ENCODE measurements at regions not wholly inside any gene's neighbourhood (a gene's known extent, or its start where the extent isn't known, plus 50 kb on each side); places are given as distances from the start of the nearest gene placed in this dataset.

DNA sequence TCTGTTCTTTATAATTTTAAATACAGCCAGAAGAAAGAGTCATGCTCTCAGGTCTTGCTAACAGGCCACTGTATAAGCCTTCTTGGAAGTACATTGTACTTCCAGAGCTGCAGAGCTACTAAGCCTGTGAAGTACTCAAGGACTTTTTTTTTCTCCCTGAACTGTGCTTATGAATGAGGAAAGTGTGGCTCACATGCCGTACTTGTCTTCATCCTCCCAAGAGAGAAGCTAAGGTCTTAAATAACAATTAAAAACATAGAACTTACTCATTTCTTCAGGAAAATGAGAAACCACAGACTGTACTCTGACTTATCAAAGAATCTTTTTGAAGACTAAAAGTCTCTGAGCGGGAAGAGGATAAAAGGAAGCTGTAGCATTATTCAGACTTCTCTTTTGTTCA, 218.3 kb downstream of the HTR1B start:
- peaks cover 5% of the 10 kb centered on the region for H3K9me3 Mint-ChIP-seq (ENCODE audit: low read depth, unreplicated experiment)
- DNase-seq: no peak
- BruUV-seq (replicated peaks): no TSS peak
- TF ChIP-seq, protein P1, sequence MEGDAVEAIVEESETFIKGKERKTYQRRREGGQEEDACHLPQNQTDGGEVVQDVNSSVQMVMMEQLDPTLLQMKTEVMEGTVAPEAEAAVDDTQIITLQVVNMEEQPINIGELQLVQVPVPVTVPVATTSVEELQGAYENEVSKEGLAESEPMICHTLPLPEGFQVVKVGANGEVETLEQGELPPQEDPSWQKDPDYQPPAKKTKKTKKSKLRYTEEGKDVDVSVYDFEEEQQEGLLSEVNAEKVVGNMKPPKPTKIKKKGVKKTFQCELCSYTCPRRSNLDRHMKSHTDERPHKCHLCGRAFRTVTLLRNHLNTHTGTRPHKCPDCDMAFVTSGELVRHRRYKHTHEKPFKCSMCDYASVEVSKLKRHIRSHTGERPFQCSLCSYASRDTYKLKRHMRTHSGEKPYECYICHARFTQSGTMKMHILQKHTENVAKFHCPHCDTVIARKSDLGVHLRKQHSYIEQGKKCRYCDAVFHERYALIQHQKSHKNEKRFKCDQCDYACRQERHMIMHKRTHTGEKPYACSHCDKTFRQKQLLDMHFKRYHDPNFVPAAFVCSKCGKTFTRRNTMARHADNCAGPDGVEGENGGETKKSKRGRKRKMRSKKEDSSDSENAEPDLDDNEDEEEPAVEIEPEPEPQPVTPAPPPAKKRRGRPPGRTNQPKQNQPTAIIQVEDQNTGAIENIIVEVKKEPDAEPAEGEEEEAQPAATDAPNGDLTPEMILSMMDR (IDR thresholded peaks at IDR 0.05; ENCODE audit: unreplicated experiment): no peak
- H3K4me1 Mint-ChIP-seq (ENCODE audit: low read depth, unreplicated experiment): peaks cover 9% of the 10 kb centered on the region
- CTCF ChIA-PET: no interaction called here
- H3K4me3 Mint-ChIP-seq (ENCODE audit: low read depth, unreplicated experiment): no peak overlapping the region
- H3K27ac Mint-ChIP-seq (ENCODE audit: unreplicated experiment): no peak overlapping the region
- intact Hi-C loops (cut with micrococcal nuclease; ENCODE audit: unreplicated experiment): loop anchor here (5.0 kb wide), 1 partner anchor 207 kb away; no protein-coding TSS in a partner anchor
- no peaks in the 10 kb centered on the region for H3K27me3 Mint-ChIP-seq (ENCODE audit: unreplicated experiment)
- H3K36me3 Mint-ChIP-seq (ENCODE audit: insufficient read depth, unreplicated experiment): no peaks in the 10 kb centered on the region

- TF ChIP-seq, protein P1 (IDR thresholded peaks at IDR 0.05; ENCODE audit: unreplicated experiment): no peak
- intact Hi-C loops (cut with micrococcal nuclease; ENCODE audit: unreplicated experiment): no loop called here
- no peak for DNase-seq
- CTCF ChIA-PET: no interaction called here
- H3K27ac Mint-ChIP-seq (ENCODE audit: unreplicated experiment): no peak overlapping the region
- H3K27me3 Mint-ChIP-seq (ENCODE audit: unreplicated experiment): no peaks in the 10 kb centered on the region
- no peaks in the 10 kb centered on the region for H3K4me1 Mint-ChIP-seq (ENCODE audit: low read depth, unreplicated experiment)
- no peak overlapping the region for H3K4me3 Mint-ChIP-seq (ENCODE audit: low read depth, unreplicated experiment)
- no TSS peak for BruUV-seq (replicated peaks)
- no peaks in the 10 kb centered on the region for H3K36me3 Mint-ChIP-seq (ENCODE audit: insufficient read depth, unreplicated experiment)
- no peaks in the 10 kb centered on the region for H3K9me3 Mint-ChIP-seq (ENCODE audit: low read depth, unreplicated experiment)
Observed at GRCh38 chr6:77231438-77232305, 231.6 kb downstream of the HTR1B start.

DNA sequence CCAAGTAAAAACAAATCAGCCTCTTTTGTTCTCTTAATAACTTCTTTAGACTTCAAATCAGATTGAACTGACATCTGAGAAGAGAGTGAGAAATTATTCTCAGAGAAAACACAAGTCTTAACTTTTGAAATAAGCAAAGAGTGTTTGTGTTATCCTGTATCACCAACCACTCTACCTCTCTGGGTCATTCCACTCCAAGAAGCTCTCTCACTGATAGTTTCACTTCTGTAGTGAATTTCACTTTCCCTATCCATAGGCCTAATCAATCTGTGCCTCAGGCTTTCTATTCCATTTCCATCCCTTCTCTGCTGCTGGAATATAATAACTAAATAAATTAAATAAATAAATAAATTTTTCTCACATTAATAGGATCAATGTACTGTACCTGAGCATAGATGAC, 235.0 kb downstream of the HTR1B start:
- Mint-ChIP-seq H3K9me3 (ENCODE audit: low read depth, unreplicated experiment) (peaks cover 3% of the 10 kb centered on the region), H3K27ac (ENCODE audit: unreplicated experiment) (no peak overlapping the region), H3K4me1 (ENCODE audit: low read depth, unreplicated experiment) (no peaks in the 10 kb centered on the region), H3K36me3 (ENCODE audit: insufficient read depth, unreplicated experiment) (no peaks in the 10 kb centered on the region), H3K4me3 (ENCODE audit: low read depth, unreplicated experiment) (no peak overlapping the region), H3K27me3 (ENCODE audit: unreplicated experiment) (no peaks in the 10 kb centered on the region)
- CTCF ChIA-PET: no interaction called here
- no TSS peak for BruUV-seq (replicated peaks)
- TF ChIP-seq, protein P1 (IDR thresholded peaks at IDR 0.05; ENCODE audit: unreplicated experiment): no peak
- intact Hi-C loops (cut with micrococcal nuclease; ENCODE audit: unreplicated experiment): no loop called here
- DNase-seq: no peak

DNA sequence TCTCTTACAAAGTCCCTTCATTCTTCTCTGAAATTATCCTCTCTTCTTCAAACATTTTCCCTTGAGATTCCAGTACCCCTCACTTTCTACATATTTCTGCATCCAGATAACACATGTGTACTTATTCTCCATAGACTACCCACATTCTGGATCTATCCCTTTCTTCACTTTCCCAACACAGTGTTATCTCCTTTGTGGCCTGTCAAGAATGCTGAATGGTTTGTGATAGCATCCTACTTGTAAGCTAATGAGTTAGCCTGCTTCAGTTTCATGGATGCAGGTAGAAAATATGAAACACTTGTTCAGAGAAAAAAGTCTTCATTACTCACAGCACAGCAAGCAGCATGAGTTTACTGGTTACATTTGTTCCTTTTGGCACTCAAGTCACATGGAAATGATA, 245.4 kb downstream of the HTR1B start:
- no TSS peak for BruUV-seq (replicated peaks)
- H3K27ac Mint-ChIP-seq (ENCODE audit: unreplicated experiment): no peak overlapping the region
- H3K36me3 Mint-ChIP-seq (ENCODE audit: insufficient read depth, unreplicated experiment): no peaks in the 10 kb centered on the region
- TF ChIP-seq, protein P1 (IDR thresholded peaks at IDR 0.05; ENCODE audit: unreplicated experiment): no peak
- no peak overlapping the region for H3K4me3 Mint-ChIP-seq (ENCODE audit: low read depth, unreplicated experiment)
- H3K9me3 Mint-ChIP-seq (ENCODE audit: low read depth, unreplicated experiment): peaks cover 5% of the 10 kb centered on the region
- intact Hi-C loops (cut with micrococcal nuclease; ENCODE audit: unreplicated experiment): no loop called here
- DNase-seq: no peak
- no peaks in the 10 kb centered on the region for H3K27me3 Mint-ChIP-seq (ENCODE audit: unreplicated experiment)
- H3K4me1 Mint-ChIP-seq (ENCODE audit: low read depth, unreplicated experiment): no peaks in the 10 kb centered on the region
- CTCF ChIA-PET: no interaction called here

All from Calu3 (cell line).